Vagina (tissue), 2 donors: ENCODE measurements at regions not wholly inside any gene's neighbourhood (a gene's known extent, or its start where the extent isn't known, plus 50 kb on each side); places are given as distances from the start of the nearest gene placed in this dataset.

Source experiments
- POLR2AphosphoS5 ChIP-seq, 2 donors: sonication (generic); formaldehyde crosslinking; IDR thresholded peaks; one replicate each; pipeline ENCODE4 v1.9.0; 2017; ENCODE audit warnings: antibody characterized with exemption in 2 of 2, mild to moderate bottlenecking in 2 of 2, low read depth in 1 of 2; ENCODE audit not compliant: insufficient read depth in 1 of 2
- TF ChIP-seq, protein P1 (sequence below), 3 experiments: fragments of 450-650 bp in 2 of 3; fragments of 200-600 bp in 1 of 3; sonication (generic) in 1 of 3; IDR thresholded peaks; one replicate each; pipeline ENCODE4 v1.5.1; 2017 to 2019; ENCODE audit warnings: antibody characterized with exemption in 3 of 3, mild to moderate bottlenecking in 2 of 3, moderate library complexity in 2 of 3

DNA sequence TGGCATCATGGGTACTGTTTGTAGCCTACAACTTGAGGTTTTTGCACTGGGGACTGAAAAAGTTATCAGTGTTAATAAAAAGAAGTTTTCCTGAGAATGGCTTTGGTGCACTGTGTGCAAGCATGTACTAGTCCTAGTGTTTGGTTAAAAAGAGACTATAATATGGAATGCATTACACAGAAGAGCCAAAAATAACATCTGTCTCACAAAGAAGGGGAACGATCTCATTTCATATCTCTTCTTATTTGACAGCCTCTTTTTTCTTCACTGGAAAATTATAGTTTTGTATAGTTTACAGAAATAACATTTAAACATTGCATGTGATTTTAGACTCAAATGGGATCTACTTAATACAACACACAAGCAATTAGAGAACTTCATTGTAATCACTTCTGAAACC, 127.0 kb upstream of the GDNF start:
- TF ChIP-seq, protein P1, sequence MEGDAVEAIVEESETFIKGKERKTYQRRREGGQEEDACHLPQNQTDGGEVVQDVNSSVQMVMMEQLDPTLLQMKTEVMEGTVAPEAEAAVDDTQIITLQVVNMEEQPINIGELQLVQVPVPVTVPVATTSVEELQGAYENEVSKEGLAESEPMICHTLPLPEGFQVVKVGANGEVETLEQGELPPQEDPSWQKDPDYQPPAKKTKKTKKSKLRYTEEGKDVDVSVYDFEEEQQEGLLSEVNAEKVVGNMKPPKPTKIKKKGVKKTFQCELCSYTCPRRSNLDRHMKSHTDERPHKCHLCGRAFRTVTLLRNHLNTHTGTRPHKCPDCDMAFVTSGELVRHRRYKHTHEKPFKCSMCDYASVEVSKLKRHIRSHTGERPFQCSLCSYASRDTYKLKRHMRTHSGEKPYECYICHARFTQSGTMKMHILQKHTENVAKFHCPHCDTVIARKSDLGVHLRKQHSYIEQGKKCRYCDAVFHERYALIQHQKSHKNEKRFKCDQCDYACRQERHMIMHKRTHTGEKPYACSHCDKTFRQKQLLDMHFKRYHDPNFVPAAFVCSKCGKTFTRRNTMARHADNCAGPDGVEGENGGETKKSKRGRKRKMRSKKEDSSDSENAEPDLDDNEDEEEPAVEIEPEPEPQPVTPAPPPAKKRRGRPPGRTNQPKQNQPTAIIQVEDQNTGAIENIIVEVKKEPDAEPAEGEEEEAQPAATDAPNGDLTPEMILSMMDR (IDR thresholded peaks at IDR 0.05) = no peak
- no peak for TF ChIP-seq POLR2AphosphoS5 (IDR thresholded peaks at IDR 0.05; ENCODE audit: insufficient read depth in 1 of 2, low read depth in 1 of 2)
